ENCODE measurements at regions not wholly inside any gene's neighbourhood (a gene's known extent, or its start where the extent isn't known, plus 50 kb on each side); places are given as distances from the start of the nearest gene placed in this dataset.

GRCh38 chr18:65995206-65995605 is 244.4 kb downstream of the CDH7 start:
- Mint-ChIP-seq H3K27ac (no peak overlapping the region), H3K4me1 (ENCODE audit: low read depth) (no peaks in the 10 kb centered on the region), H3K36me3 (ENCODE audit: low read depth) (no peaks in the 10 kb centered on the region), H3K27me3 (no peaks in the 10 kb centered on the region), H3K4me3 (no peak overlapping the region), H3K9me3 (no peaks in the 10 kb centered on the region)
- H3K36me3 ChIP-seq (ENCODE audit: insufficient read depth, low read length), result no peaks in the 10 kb centered on the region
- no peak for TF ChIP-seq CTCF (IDR thresholded peaks at IDR 0.05)
- ChIA-PET POLR2A (no interaction called here), CTCF (no interaction called here)
- DNase-seq (no peak), ATAC-seq (ENCODE audit: poor library complexity) (no peak)
- H3K9me3 ChIP-seq (ENCODE audit: control insufficient read depth in 1 of 2, insufficient read depth in 1 of 2, low read length in 2 of 2), result peaks cover 0 to 5% of the 10 kb centered on the region in 2 experiments
- H3K27ac ChIP-seq (ENCODE audit: low read depth in 1 of 2, low read length in 2 of 2), result no peak overlapping the region
- no peaks in the 10 kb centered on the region for H3K27me3 ChIP-seq (ENCODE audit: control insufficient read depth in 1 of 2, insufficient read depth in 2 of 2, low read length in 2 of 2)
- H3K4me3 ChIP-seq (ENCODE audit: low read length), result no peak overlapping the region
- H3K4me1 ChIP-seq (ENCODE audit: insufficient read depth, low read length), result no peaks in the 10 kb centered on the region
- intact Hi-C loops (cut with DNase I, micrococcal nuclease), result no loop called here

- H3K27ac ChIP-seq (ENCODE audit: low read depth in 1 of 2, low read length in 2 of 2), result no peak overlapping the region
- H3K36me3 ChIP-seq (ENCODE audit: insufficient read depth, low read length), result no peaks in the 10 kb centered on the region
- DNase-seq, result no peak
- H3K4me1 ChIP-seq (ENCODE audit: insufficient read depth, low read length), result no peaks in the 10 kb centered on the region
- H3K27me3 ChIP-seq (ENCODE audit: control insufficient read depth in 1 of 2, insufficient read depth in 2 of 2, low read length in 2 of 2), result no peaks in the 10 kb centered on the region
- Mint-ChIP-seq H3K4me3 (no peak overlapping the region), H3K27ac (no peak overlapping the region), H3K9me3 (no peaks in the 10 kb centered on the region), H3K27me3 (no peaks in the 10 kb centered on the region), H3K4me1 (ENCODE audit: low read depth) (no peaks in the 10 kb centered on the region), H3K36me3 (ENCODE audit: low read depth) (no peaks in the 10 kb centered on the region)
- intact Hi-C loops (cut with DNase I, micrococcal nuclease), result no loop called here
- H3K9me3 ChIP-seq (ENCODE audit: control insufficient read depth in 1 of 2, insufficient read depth in 1 of 2, low read length in 2 of 2), result peaks cover 0 to 4% of the 10 kb centered on the region in 2 experiments
- ChIA-PET POLR2A (no interaction called here), CTCF (no interaction called here)
- no peak overlapping the region for H3K4me3 ChIP-seq (ENCODE audit: low read length)
- no peak for ATAC-seq (ENCODE audit: poor library complexity)
- no peak for TF ChIP-seq CTCF (IDR thresholded peaks at IDR 0.05)
These were observed 243.5 kb downstream of the CDH7 start for GRCh38 chr18:65994302-65994701.

GRCh38 chr18:65990944-65991708 is 240.3 kb downstream of the CDH7 start:
- no peak for ATAC-seq (ENCODE audit: poor library complexity)

More at GRCh38 chr18:65990944-65991708, 240.3 kb downstream of the CDH7 start:
- no peak for TF ChIP-seq CTCF (IDR thresholded peaks at IDR 0.05)
- no peak for DNase-seq
- POLR2A ChIA-PET, result no interaction called here
- no peaks in the 10 kb centered on the region for H3K4me1 ChIP-seq (ENCODE audit: insufficient read depth, low read length)
- no peak overlapping the region for H3K27ac ChIP-seq (ENCODE audit: low read depth in 1 of 2, low read length in 2 of 2)
- H3K36me3 ChIP-seq (ENCODE audit: insufficient read depth, low read length), result no peaks in the 10 kb centered on the region
- Mint-ChIP-seq H3K27me3 (no peaks in the 10 kb centered on the region), H3K36me3 (ENCODE audit: low read depth) (no peaks in the 10 kb centered on the region), H3K4me1 (ENCODE audit: low read depth) (no peaks in the 10 kb centered on the region), H3K9me3 (no peaks in the 10 kb centered on the region), H3K27ac (no peak overlapping the region), H3K4me3 (no peak overlapping the region)
- intact Hi-C loops (cut with DNase I, micrococcal nuclease), result no loop called here
- CTCF ChIA-PET, result interaction anchor here (1.2 kb wide), 1 partner anchor 17 kb away, joined by 3 read pairs; no protein-coding TSS in a partner anchor
- no peak overlapping the region for H3K4me3 ChIP-seq (ENCODE audit: low read length)
- no peaks in the 10 kb centered on the region for H3K27me3 ChIP-seq (ENCODE audit: control insufficient read depth in 1 of 2, insufficient read depth in 2 of 2, low read length in 2 of 2)
- no peaks in the 10 kb centered on the region for H3K9me3 ChIP-seq (ENCODE audit: control insufficient read depth in 1 of 2, insufficient read depth in 1 of 2, low read length in 2 of 2)
